Omental fat pad (tissue), 3 donors: ENCODE measurements at regions not wholly inside any gene's neighbourhood (a gene's known extent, or its start where the extent isn't known, plus 50 kb on each side); places are given as distances from the start of the nearest gene placed in this dataset.

Experiments
- ATAC-seq: fragments of 150-250 bp; one replicate; pipeline ENCODE4 v1.9.1; 2016; ENCODE audit warnings: mild to moderate bottlenecking, moderate library complexity; ENCODE audit not compliant: low FRiP score
- DNase-seq: peaks from one replicate; pipeline ENCODE4 v3.0.0-alpha.2; 2019; ENCODE audit warnings: low spot score
- CTCF ChIP-seq, 3 donors: fragments of 450-650 bp; IDR thresholded peaks; one replicate each; pipeline ENCODE4 v1.5.1; 2016 to 2017; ENCODE audit warnings: antibody characterized with exemption in 3 of 3, mild to moderate bottlenecking in 3 of 3, moderate library complexity in 2 of 3

DNA sequence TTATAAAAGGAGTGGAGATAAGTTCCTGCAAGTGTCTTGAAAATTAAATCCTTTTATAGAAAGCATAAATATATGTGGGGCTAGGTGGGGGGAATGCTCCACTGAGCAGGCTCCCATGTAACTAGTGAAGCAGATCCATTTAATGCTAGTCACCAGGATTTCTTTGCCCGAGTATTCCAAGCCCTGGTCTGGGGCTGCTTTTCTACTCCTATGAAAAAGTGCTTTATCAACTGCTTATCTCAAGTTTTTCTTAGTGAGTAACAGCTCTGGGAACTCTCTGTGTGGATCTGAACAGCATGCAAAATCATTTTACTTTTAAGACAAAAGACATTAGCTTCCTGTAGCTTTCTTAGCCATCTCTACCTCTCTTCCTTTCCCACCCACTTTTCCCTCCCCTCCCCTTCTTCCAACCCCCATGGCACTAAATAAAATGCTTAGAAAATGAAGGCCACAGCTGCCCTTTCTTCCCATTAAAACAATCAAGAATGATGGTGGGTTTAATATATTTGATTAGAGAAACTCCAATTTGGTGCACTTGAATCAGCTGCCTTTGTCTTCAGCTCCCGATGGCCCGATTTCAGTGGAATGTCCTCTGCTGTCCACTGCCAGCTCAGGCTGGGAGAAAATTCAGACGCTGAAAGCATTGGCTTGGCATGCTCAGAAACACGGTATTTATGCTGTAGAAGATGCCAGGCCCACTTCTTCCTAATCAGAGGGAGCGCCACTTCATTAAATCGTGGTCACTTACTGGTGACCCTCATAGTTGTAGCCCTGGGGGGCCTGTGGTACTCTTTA lies 475.1 kb downstream of the FOXO1 start:
- no peak for DNase-seq
- no peak for TF ChIP-seq CTCF (IDR thresholded peaks at IDR 0.05)
- ATAC-seq, result peak; percentile 65

- no peak for TF ChIP-seq CTCF (IDR thresholded peaks at IDR 0.05)
- DNase-seq (no peak), ATAC-seq (no peak)
Observed at GRCh38 chr13:40192452-40192851, 474.0 kb downstream of the FOXO1 start.

DNA sequence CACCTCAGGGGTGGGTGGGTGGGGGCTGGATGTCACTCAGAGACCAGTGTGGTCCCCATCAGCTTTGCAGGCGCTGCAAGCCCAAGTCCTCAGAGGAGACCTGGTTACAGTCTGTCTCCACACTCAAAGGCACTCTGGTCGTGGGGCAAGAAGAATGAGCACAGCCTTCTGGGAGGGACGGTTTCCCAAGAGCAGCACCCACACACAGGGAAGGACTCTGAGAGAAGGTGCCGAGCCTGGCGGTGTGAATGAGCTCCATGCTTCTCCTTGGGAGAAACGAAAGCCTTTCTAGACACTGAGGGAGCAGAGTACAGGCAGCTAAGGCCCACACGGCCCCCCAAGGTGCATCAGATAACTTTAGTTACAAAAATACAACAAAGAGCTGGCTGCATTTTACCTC lies 473.6 kb downstream of the FOXO1 start:
- DNase-seq (no peak), ATAC-seq (no peak)
- no peak for TF ChIP-seq CTCF (IDR thresholded peaks at IDR 0.05)

GRCh38 chr13:40193286-40194223 lies 472.9 kb downstream of the FOXO1 start:
- no peak for TF ChIP-seq CTCF (IDR thresholded peaks at IDR 0.05)
- ATAC-seq, result no peak
- DNase-seq, result no peak

GRCh38 chr13:40194224-40194806 lies 472.1 kb downstream of the FOXO1 start:
- DNase-seq (no peak), ATAC-seq (no peak)
- no peak for TF ChIP-seq CTCF (IDR thresholded peaks at IDR 0.05)

GRCh38 chr13:40197049-40197448 lies 469.4 kb downstream of the FOXO1 start:
- no peak for TF ChIP-seq CTCF (IDR thresholded peaks at IDR 0.05)
- DNase-seq, result no peak
- ATAC-seq, result no peak
